Ishikawa (cell line): ENCODE measurements at regions not wholly inside any gene's neighbourhood (a gene's known extent, or its start where the extent isn't known, plus 50 kb on each side); places are given as distances from the start of the nearest gene placed in this dataset.

ENCODE experiments used
- EP300 ChIP-seq: IDR thresholded peaks from 2 replicates; pipeline ENCODE4 v1.6.1; 2012; ENCODE audit warnings: borderline replicate concordance
- RAD21 ChIP-seq: IDR thresholded peaks from 2 replicates; pipeline ENCODE4 v1.6.1; 2012; ENCODE audit warnings: low read depth
- TF ChIP-seq, protein P1 (sequence below): IDR thresholded peaks from 2 replicates; pipeline ENCODE4 v1.6.1; 2012

DNA sequence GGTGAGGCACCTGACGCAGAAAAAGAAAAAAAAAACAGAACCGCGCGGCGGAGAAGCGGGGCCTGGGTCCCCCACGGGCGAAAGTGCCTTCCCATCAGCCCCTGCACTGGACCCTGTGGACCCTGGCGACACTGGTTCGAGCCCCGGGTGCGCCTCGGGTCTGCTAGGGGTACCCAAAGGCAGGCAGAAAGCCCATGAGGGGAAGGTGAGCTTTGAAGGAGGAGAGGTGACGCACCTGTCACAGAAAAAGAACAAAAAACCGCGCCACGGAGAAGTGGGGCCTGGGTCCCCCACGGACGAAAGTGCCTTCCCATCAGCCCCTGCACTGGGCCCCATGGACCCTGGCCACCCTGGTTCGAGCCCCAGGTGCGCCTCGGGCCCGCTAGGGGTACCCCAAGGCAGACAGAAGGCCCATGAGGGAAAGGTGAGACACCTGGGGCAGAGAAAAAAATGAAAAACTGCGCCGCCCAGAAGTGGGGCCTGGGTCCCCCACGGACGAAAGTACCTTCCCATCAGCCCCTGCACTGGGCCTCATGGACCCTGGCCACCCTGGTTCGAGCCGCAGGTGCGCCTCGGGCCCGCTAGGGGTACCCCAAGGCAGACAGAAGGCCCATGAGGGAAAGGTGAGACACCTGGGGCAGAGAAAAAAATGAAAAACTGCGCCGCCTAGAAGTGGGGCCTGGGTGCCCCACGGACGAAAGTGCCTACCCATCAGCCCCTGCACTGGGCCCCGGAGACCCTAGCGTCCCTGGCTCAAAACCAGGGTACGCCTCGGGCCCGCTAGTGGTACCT lies 227.4 kb downstream of the CCDC74A start:
- TF ChIP-seq EP300 (no peak), RAD21 (no peak)
- TF ChIP-seq, protein P1, sequence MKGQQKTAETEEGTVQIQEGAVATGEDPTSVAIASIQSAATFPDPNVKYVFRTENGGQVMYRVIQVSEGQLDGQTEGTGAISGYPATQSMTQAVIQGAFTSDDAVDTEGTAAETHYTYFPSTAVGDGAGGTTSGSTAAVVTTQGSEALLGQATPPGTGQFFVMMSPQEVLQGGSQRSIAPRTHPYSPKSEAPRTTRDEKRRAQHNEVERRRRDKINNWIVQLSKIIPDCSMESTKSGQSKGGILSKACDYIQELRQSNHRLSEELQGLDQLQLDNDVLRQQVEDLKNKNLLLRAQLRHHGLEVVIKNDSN = no peak
